ENCODE measurements at regions not wholly inside any gene's neighbourhood (a gene's known extent, or its start where the extent isn't known, plus 50 kb on each side); places are given as distances from the start of the nearest gene placed in this dataset.

DNA sequence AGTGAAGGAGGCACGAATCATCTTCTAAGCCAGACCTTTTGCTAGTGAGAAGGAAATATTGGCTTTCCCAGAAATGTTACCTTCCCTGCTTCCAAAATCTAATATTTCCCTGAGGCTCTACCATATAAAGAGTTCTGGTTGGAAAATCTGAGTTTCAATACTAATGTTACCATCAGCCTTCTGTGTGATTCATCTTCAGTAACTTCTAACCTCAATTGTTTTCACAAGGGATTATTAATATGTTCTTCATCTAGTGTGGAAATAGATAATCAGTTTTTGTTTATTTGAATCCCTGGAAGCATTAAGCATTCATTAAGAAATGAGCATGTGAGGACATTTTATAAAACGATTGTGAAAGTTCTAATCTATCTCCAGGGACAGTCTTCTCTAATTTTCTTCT, 720.9 kb downstream of the AACS start:
- Histone ChIP-seq H3K36me3 (no peaks in the 10 kb centered on the region), H3K9me3 (no peaks in the 10 kb centered on the region), H3K4me3 (no peak overlapping the region), H3K4me1 (no peaks in the 10 kb centered on the region), H3K27me3 (no peaks in the 10 kb centered on the region), H3K27ac (no peak overlapping the region)
- DNase-seq = no peak
- TF ChIP-seq, protein P1, sequence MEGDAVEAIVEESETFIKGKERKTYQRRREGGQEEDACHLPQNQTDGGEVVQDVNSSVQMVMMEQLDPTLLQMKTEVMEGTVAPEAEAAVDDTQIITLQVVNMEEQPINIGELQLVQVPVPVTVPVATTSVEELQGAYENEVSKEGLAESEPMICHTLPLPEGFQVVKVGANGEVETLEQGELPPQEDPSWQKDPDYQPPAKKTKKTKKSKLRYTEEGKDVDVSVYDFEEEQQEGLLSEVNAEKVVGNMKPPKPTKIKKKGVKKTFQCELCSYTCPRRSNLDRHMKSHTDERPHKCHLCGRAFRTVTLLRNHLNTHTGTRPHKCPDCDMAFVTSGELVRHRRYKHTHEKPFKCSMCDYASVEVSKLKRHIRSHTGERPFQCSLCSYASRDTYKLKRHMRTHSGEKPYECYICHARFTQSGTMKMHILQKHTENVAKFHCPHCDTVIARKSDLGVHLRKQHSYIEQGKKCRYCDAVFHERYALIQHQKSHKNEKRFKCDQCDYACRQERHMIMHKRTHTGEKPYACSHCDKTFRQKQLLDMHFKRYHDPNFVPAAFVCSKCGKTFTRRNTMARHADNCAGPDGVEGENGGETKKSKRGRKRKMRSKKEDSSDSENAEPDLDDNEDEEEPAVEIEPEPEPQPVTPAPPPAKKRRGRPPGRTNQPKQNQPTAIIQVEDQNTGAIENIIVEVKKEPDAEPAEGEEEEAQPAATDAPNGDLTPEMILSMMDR (IDR thresholded peaks at IDR 0.05) = no peak
- no peak for TF ChIP-seq POLR2A (IDR thresholded peaks at IDR 0.05)
- ATAC-seq = no peak
- 14% methylated on average over 2 of the region's 2 CpGs for WGBS (ENCODE audit: insufficient coverage, low coverage, low lambda C conversion rate, missing lambda C conversion rate)
- intact Hi-C loops (cut with DNase I) = no loop called here

DNA sequence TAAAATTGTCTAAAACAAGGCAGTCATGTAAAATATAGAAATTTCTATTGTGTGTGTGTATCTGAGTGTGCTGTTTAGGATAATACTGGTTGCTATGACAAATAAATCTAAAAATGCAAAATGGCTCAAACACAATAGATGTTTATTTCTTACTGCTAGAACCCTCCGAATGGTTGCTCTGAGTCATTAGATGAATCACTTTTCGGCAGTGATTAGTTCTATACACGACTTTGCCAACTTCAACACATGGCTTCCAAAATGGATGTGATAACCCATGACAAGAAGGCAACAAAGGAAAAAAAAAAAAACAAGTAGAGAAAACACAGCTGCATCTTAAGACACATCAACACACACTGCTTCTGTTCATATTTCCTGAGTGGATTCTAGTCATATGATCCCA, 729.2 kb downstream of the AACS start:
- H3K27me3 ChIP-seq = no peaks in the 10 kb centered on the region
- no peak for DNase-seq
- no peak for ATAC-seq
- no peaks in the 10 kb centered on the region for H3K36me3 ChIP-seq
- no peak overlapping the region for H3K27ac ChIP-seq
- WGBS (ENCODE audit: insufficient coverage, low coverage, low lambda C conversion rate, missing lambda C conversion rate) = 35% methylated on average over 3 of the region's 3 CpGs
- H3K9me3 ChIP-seq = no peaks in the 10 kb centered on the region
- H3K4me3 ChIP-seq = no peak overlapping the region
- intact Hi-C loops (cut with DNase I) = no loop called here
- no peaks in the 10 kb centered on the region for H3K4me1 ChIP-seq
- no peak for TF ChIP-seq POLR2A (IDR thresholded peaks at IDR 0.05)
- TF ChIP-seq, protein P1 (IDR thresholded peaks at IDR 0.05) = no peak

DNA sequence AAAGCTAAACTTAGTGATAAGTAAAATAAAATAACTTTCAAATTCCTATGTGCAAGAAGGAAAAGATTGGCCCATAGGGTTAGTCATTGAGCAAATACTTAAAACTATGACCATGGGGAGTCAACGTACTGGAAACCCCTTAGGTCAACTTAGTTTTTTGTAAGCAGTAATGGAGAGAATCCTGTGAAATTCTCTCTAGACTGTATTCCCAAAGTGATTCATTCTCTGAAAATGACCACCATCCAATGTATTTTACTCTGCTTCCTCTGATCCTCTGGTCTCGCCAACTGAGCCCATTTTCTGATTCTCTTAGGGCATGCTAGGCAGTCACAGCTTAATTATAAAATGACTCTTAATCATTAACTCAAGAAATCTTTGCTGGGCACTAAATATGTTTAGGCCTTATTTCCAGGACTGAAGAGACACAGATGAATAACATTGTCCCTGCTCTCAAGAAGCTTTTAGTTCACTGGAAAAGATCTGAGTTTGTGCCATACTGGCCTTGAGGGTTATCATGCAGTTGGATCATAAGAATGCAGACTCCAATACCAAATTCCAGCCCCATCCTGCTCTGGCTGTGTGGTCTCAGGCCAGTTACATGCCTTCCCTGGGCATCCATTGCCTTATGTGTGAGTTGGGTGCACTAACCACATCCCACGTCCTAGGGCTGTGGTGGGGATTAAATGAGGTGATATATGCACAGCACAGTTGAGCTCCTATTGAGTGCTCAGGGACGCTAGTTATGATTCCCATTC, 732.4 kb downstream of the AACS start:
- 37% methylated on average over 3 of the region's 4 CpGs for WGBS (ENCODE audit: insufficient coverage, low coverage, low lambda C conversion rate, missing lambda C conversion rate)
- intact Hi-C loops (cut with DNase I) = no loop called here
- Histone ChIP-seq H3K4me1 (no peaks in the 10 kb centered on the region), H3K36me3 (no peaks in the 10 kb centered on the region), H3K4me3 (no peak overlapping the region), H3K27me3 (no peaks in the 10 kb centered on the region), H3K27ac (no peak overlapping the region), H3K9me3 (no peaks in the 10 kb centered on the region)
- ATAC-seq = no peak
- DNase-seq = no peak
- no peak for TF ChIP-seq POLR2A (IDR thresholded peaks at IDR 0.05)
- TF ChIP-seq, protein P1 (IDR thresholded peaks at IDR 0.05) = no peak

DNA sequence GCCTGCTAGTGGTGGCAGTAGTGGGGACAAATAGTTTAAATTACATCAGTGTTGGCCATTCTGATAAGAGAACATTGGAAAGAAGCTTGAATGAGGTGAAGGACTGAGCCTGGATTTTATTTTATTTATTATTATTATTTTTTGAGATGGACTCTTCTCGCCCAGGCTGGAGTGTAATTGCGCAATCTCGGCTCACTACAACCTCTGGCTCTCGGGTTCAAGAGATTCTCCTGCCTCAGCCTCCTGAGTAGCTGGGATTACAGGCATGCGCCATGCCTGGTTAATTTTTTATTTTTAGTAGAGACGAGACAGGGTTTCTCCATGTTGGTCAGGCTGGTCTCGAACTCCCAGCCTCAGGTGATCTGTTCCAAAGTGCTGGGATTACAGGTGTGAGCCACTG, 739.4 kb downstream of the AACS start:
- Histone ChIP-seq H3K4me3 (no peak overlapping the region), H3K27ac (no peak overlapping the region), H3K9me3 (no peaks in the 10 kb centered on the region), H3K27me3 (no peaks in the 10 kb centered on the region), H3K36me3 (no peaks in the 10 kb centered on the region), H3K4me1 (no peaks in the 10 kb centered on the region)
- TF ChIP-seq, protein P1 (IDR thresholded peaks at IDR 0.05) = no peak
- no peak for TF ChIP-seq POLR2A (IDR thresholded peaks at IDR 0.05)
- ATAC-seq (no peak), DNase-seq (no peak)
- intact Hi-C loops (cut with DNase I) = no loop called here
- WGBS (ENCODE audit: insufficient coverage, low coverage, low lambda C conversion rate, missing lambda C conversion rate) = 47% methylated on average over 7 of the region's 7 CpGs
